ENCODE measurements at regions not wholly inside any gene's neighbourhood (a gene's known extent, or its start where the extent isn't known, plus 50 kb on each side); places are given as distances from the start of the nearest gene placed in this dataset.

DNA sequence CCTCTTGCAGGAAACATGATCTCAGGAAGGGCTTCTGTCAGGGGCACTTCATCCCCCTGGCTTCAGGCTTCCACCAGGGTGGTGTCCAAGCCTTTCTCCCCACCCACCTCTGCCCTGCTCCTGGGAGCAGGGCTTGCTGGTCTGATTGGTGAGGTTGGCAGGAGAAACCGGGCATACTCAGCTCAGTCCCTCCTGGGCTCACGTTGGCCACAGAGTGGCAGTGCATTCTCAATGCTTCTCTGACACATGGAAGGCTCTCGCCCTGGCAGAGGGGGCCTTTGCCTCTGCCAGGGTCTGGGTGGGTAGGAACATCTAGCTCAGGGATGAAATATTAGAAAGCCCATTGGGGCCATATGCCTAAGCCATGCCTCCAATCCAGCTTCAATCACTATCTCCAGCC is 142.8 kb downstream of the AXIN2 start:
- DNase-seq (ENCODE audit: low spot score), result no peak
- TF ChIP-seq, protein P1, sequence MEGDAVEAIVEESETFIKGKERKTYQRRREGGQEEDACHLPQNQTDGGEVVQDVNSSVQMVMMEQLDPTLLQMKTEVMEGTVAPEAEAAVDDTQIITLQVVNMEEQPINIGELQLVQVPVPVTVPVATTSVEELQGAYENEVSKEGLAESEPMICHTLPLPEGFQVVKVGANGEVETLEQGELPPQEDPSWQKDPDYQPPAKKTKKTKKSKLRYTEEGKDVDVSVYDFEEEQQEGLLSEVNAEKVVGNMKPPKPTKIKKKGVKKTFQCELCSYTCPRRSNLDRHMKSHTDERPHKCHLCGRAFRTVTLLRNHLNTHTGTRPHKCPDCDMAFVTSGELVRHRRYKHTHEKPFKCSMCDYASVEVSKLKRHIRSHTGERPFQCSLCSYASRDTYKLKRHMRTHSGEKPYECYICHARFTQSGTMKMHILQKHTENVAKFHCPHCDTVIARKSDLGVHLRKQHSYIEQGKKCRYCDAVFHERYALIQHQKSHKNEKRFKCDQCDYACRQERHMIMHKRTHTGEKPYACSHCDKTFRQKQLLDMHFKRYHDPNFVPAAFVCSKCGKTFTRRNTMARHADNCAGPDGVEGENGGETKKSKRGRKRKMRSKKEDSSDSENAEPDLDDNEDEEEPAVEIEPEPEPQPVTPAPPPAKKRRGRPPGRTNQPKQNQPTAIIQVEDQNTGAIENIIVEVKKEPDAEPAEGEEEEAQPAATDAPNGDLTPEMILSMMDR (IDR thresholded peaks at IDR 0.05; ENCODE audit: extremely low read depth, missing control alignments), result no peak

DNA sequence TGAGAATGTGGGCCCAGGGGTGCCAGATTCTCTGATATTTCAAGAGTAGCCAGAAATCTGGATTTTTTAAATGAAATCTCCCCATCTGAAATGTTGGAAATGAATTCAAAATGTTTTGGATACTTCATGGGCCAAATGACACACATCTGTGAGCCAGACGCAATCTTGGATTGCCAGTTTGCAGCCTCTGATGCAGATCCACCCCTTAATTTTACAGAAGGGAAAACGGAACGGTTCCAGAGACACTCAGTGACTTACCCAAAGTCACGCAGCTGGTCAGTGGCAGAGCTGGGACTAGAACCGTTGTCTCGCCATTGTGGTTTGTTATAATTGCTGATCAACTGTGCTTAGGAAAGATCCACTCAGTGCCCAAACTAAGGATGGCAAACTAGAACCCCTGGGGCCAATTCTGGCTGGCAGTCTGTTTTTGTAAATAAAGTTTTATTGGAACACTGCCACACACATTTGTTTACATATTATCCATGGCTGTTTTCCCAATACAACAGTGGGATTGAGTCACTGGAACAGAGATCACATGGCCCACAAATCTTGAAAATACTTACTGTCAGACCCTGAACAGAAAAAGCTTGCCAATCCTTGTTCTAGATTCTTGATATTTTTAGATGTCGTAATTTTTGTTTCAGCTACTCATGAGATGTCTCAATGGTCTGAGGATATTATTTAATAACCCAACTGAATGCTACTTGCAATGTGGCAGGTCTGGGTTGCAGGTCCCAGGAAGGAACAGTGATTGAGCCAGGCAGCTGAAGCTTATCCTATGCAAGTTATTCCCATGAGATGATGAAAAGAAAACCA is 143.8 kb downstream of the AXIN2 start:
- no peak for DNase-seq (ENCODE audit: low spot score)

DNA sequence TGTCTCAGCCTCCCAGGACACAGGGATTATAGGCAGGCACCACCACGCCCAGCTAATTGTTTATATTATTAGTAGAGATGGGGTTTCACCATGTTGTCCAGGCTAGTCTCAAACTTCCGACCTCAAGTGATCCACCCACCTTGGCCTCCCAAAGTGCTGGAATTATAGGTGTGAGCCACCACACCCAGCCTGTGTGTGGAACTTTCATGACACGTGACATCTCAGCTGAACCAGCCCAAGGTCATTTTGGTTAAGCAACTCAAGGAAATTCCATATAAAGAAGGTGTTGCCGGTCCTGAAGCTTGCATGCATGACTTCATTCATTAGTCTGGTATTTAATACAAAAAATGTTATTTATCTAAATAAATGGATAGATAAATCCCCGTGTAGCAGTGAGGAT is 145.5 kb downstream of the AXIN2 start:
- no peak for DNase-seq (ENCODE audit: low spot score)
- TF ChIP-seq, protein P1 (IDR thresholded peaks at IDR 0.05; ENCODE audit: extremely low read depth, missing control alignments), result no peak

More for the DNA sequence above, 143.8 kb downstream of the AXIN2 start:
- TF ChIP-seq, protein P1 (IDR thresholded peaks at IDR 0.05; ENCODE audit: extremely low read depth, missing control alignments), result no peak

DNA sequence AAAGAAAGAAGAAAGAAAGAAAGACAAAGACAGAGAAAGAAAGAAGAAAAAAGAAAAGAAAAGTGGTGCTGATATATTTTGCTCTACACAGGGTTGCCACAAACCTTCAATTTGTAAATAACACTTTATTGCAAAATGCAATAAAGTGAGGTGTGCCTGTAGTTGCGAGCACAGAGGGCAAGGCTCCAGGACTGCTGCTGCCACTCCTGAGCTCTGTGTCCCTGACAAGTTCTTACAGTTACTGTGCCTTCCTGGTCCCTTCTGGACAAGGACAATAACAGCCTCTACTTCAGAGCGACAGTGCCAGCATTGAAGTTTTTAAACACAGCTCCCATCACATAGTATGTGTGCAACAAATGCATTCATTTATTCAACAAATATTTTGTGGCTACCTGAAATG is 148.1 kb downstream of the AXIN2 start:
- TF ChIP-seq, protein P1 (IDR thresholded peaks at IDR 0.05; ENCODE audit: extremely low read depth, missing control alignments), result no peak
- DNase-seq (ENCODE audit: low spot score), result no peak

DNA sequence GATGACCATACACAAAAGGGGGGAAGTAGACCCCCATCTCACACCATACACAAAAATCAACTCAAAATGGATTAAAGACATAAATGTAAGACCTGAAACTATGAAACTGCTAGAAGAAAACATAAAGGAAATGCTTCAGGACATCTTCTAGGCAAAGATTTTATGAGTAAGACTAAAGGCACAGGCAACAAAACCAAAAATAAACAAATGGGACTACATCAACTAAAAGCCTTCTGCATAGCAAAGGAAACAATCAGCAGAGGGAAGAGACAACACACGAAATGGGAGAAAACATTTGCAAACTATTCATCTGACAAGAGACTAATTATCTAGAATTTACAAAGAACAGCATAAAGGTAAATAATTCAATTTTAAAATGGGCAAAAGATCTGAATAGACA is 152.1 kb downstream of the AXIN2 start:
- TF ChIP-seq, protein P1 (IDR thresholded peaks at IDR 0.05; ENCODE audit: extremely low read depth, missing control alignments), result no peak

DNA sequence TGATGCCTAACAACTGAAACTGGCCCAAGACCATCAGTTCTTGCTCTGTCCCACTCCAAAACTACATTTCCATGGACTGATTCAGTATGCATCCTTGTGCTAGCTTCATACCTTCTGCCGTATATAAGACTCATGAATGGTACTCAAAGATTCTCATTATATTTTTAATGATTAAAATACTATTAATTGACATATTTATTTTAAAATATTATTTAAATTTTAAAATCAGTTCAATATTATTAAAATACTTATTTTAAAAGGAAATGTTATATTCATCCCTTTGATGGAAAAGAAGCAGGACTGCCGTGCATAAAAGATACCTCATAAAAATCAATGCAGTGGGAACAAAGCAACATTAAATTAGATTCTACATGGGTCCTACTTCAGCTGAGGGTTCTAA is 153.4 kb downstream of the AXIN2 start:
- TF ChIP-seq, protein P1 (IDR thresholded peaks at IDR 0.05; ENCODE audit: extremely low read depth, missing control alignments), result no peak
- no peak for DNase-seq (ENCODE audit: low spot score)

More for the DNA sequence above, 152.1 kb downstream of the AXIN2 start:
- no peak for DNase-seq (ENCODE audit: low spot score)

DNA sequence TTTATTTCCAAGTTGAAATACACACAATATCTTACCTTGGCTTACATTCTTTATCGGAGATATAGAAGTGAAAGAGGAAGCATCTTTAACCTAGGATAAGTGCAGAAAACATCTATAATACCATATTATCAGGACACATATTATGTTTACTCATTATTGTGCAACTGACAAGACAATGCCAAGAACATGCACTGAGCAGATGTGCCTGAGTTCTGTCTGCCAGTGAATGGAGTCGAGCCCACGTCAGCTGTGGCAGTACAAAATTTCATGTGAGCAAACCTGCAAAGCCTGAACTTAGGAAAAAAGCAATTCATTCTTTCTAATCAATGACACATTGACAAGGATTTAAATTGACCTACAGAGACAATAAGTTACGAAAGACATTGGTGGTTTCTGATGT is 154.4 kb downstream of the AXIN2 start:
- TF ChIP-seq, protein P1 (IDR thresholded peaks at IDR 0.05; ENCODE audit: extremely low read depth, missing control alignments), result no peak
- DNase-seq (ENCODE audit: low spot score), result no peak

Data from GM20000 (cell line).